HG03520 (cell line): ENCODE measurements at regions not wholly inside any gene's neighbourhood (a gene's known extent, or its start where the extent isn't known, plus 50 kb on each side); places are given as distances from the start of the nearest gene placed in this dataset.
"Not testable (repeated sequence)": the region's sequence is repeated elsewhere in the genome, so short reads cannot be mapped to it uniquely, and the experiment has no call there.

Experiments
- ATAC-seq: cut with Tn5 transposase; IDR thresholded peaks from one replicate; pipeline ENCODE4 v1.9.1; 2021; ENCODE audit warnings: mild to moderate bottlenecking, moderate library complexity; ENCODE audit not compliant: unreplicated experiment

- no peak for ATAC-seq
These were observed 439.2 kb downstream of the NTRK2 start for GRCh38 chr9:85108746-85109145.

- no peak for ATAC-seq
These were observed 438.7 kb downstream of the NTRK2 start for GRCh38 chr9:85108229-85108628.

- no peak for ATAC-seq
These were observed 419.9 kb downstream of the NTRK2 start for GRCh38 chr9:85089188-85089969.

GRCh38 chr9:85081963-85082362, 412.4 kb downstream of the NTRK2 start:
- ATAC-seq = no peak

- ATAC-seq = no peak
These were observed 409.8 kb downstream of the NTRK2 start for GRCh38 chr9:85079349-85079748.

GRCh38 chr9:85077944-85078343, 408.4 kb downstream of the NTRK2 start:
- ATAC-seq = no peak

- ATAC-seq = not testable (repeated sequence)
These were observed 407.6 kb downstream of the NTRK2 start for GRCh38 chr9:85077146-85077545.
